ENCODE measurements at regions not wholly inside any gene's neighbourhood (a gene's known extent, or its start where the extent isn't known, plus 50 kb on each side); places are given as distances from the start of the nearest gene placed in this dataset.

DNA sequence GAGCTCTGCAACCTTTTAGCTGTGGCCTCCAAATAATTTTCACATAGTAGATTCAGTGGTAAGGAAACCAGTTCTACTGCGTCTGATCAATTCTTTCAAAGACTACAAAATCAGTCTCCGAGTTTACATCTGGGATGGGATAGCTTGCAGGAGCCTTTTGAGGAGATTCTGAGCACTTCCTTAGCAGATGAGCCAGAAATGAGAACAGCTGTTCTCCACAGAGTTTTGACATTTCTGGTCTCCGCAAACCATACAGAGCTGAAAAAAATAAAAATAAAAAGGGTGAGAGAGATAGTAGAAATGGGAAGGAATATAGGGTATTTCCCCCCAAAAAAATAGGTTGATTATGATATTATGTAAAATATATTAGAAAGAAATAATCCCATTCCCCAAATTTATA is 119.3 kb downstream of the LYPLAL1 start:
- TF ChIP-seq, protein P1, sequence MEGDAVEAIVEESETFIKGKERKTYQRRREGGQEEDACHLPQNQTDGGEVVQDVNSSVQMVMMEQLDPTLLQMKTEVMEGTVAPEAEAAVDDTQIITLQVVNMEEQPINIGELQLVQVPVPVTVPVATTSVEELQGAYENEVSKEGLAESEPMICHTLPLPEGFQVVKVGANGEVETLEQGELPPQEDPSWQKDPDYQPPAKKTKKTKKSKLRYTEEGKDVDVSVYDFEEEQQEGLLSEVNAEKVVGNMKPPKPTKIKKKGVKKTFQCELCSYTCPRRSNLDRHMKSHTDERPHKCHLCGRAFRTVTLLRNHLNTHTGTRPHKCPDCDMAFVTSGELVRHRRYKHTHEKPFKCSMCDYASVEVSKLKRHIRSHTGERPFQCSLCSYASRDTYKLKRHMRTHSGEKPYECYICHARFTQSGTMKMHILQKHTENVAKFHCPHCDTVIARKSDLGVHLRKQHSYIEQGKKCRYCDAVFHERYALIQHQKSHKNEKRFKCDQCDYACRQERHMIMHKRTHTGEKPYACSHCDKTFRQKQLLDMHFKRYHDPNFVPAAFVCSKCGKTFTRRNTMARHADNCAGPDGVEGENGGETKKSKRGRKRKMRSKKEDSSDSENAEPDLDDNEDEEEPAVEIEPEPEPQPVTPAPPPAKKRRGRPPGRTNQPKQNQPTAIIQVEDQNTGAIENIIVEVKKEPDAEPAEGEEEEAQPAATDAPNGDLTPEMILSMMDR (IDR thresholded peaks at IDR 0.05; ENCODE audit: insufficient read depth, low read length, poor library complexity, severe bottlenecking): no peak
- TF ChIP-seq EZH2phosphoT487 (conservative IDR thresholded peaks at IDR 0.05; ENCODE audit: low read length): no peak
